SK-N-MC (cell line): ENCODE measurements at regions not wholly inside any gene's neighbourhood (a gene's known extent, or its start where the extent isn't known, plus 50 kb on each side); places are given as distances from the start of the nearest gene placed in this dataset.

ENCODE experiments used
- DNase-seq: peaks from one replicate; pipeline ENCODE4 v3.0.0-alpha.2; 2011; ENCODE audit warnings: low read depth, low spot score
- H3K27ac ChIP-seq: fragments of 200-600 bp; sonication (generic); 2 replicates; pipeline ENCODE4 v1.5.1; 2016; ENCODE audit warnings: mixed run types
- H3K36me3 ChIP-seq: fragments of 200-600 bp; sonication (generic); 2 replicates; pipeline ENCODE4 v1.6.1; 2017; ENCODE audit warnings: antibody characterized with exemption, low read length, mixed read lengths; ENCODE audit not compliant: insufficient read depth
- H3K4me3 ChIP-seq: fragments of 200-600 bp; sonication (generic); 2 replicates; pipeline ENCODE4 v1.5.1; 2016
- H3K9ac ChIP-seq: fragments of 200-600 bp; sonication (generic); 2 replicates; pipeline ENCODE4 v1.8.0; 2017; ENCODE audit warnings: mixed run types, mixed read lengths; ENCODE audit not compliant: insufficient read length
- H3K9me3 ChIP-seq: fragments of 200-600 bp; sonication (generic); 2 replicates; pipeline ENCODE4 v1.6.1; 2017; ENCODE audit warnings: low read depth, mild to moderate bottlenecking, antibody characterized with exemption, low read length, moderate library complexity, mixed read lengths
- EZH2 ChIP-seq: fragments of 200-600 bp; sonication (generic); IDR thresholded peaks from one replicate; pipeline ENCODE4 v1.6.1; 2017; ENCODE audit warnings: antibody characterized with exemption
- FOXP2 ChIP-seq: optimal IDR thresholded peaks from 2 replicates; pipeline ENCODE3; 2011; ENCODE audit warnings: mild to moderate bottlenecking, moderate library complexity; ENCODE audit not compliant: insufficient read depth; ENCODE audit errors: extremely low read length, control extremely low read depth
- POLR2AphosphoS5 ChIP-seq: IDR thresholded peaks from 2 replicates; pipeline ENCODE4 v1.6.1; 2012; ENCODE audit warnings: mild to moderate bottlenecking, low read depth, low read length, borderline replicate concordance

- H3K9ac ChIP-seq: no peak overlapping the region
- DNase-seq: no peak
- no peak for TF ChIP-seq FOXP2
- TF ChIP-seq EZH2: no peak
- TF ChIP-seq POLR2AphosphoS5: no peak
- no peak overlapping the region for H3K27ac ChIP-seq
- no peaks in the 10 kb centered on the region for H3K36me3 ChIP-seq
- H3K4me3 ChIP-seq: no peak overlapping the region
- H3K9me3 ChIP-seq: no peaks in the 10 kb centered on the region
Observed at GRCh38 chr3:157961665-157962064, 144.6 kb downstream of the SHOX2 start.

GRCh38 chr3:157958457-157958856 lies 147.8 kb downstream of the SHOX2 start:
- Histone ChIP-seq H3K4me3 (no peak overlapping the region), H3K9me3 (no peaks in the 10 kb centered on the region), H3K27ac (no peak overlapping the region), H3K36me3 (no peaks in the 10 kb centered on the region), H3K9ac (no peak overlapping the region)
- no peak for DNase-seq
- TF ChIP-seq FOXP2 (no peak), POLR2AphosphoS5 (no peak), EZH2 (no peak)

GRCh38 chr3:157956850-157957249 lies 149.4 kb downstream of the SHOX2 start:
- no peak overlapping the region for H3K9ac ChIP-seq
- H3K9me3 ChIP-seq: no peaks in the 10 kb centered on the region
- H3K4me3 ChIP-seq: no peak overlapping the region
- no peak for TF ChIP-seq POLR2AphosphoS5
- no peak for TF ChIP-seq FOXP2
- TF ChIP-seq EZH2: no peak
- H3K27ac ChIP-seq: no peak overlapping the region
- H3K36me3 ChIP-seq: no peaks in the 10 kb centered on the region
- DNase-seq: no peak

- DNase-seq: no peak
- TF ChIP-seq EZH2: no peak
- no peak for TF ChIP-seq FOXP2
- no peak for TF ChIP-seq POLR2AphosphoS5
- no peak overlapping the region for H3K9ac ChIP-seq
- no peaks in the 10 kb centered on the region for H3K36me3 ChIP-seq
- no peaks in the 10 kb centered on the region for H3K9me3 ChIP-seq
- H3K27ac ChIP-seq: no peak overlapping the region
- H3K4me3 ChIP-seq: no peak overlapping the region
Observed at GRCh38 chr3:157956176-157956575, 150.0 kb downstream of the SHOX2 start.

- Histone ChIP-seq H3K9me3 (no peaks in the 10 kb centered on the region), H3K27ac (no peak overlapping the region), H3K36me3 (no peaks in the 10 kb centered on the region), H3K9ac (no peak overlapping the region), H3K4me3 (no peak overlapping the region)
- no peak for DNase-seq
- TF ChIP-seq FOXP2: no peak
- TF ChIP-seq POLR2AphosphoS5: no peak
- no peak for TF ChIP-seq EZH2
Observed at GRCh38 chr3:157953565-157953964, 152.7 kb downstream of the SHOX2 start.

GRCh38 chr3:157948605-157949383 lies 157.4 kb downstream of the SHOX2 start:
- TF ChIP-seq FOXP2: no peak
- no peak for TF ChIP-seq POLR2AphosphoS5
- TF ChIP-seq EZH2: no peak
- H3K36me3 ChIP-seq: no peaks in the 10 kb centered on the region
- H3K27ac ChIP-seq: no peak overlapping the region
- no peak overlapping the region for H3K9ac ChIP-seq
- no peaks in the 10 kb centered on the region for H3K9me3 ChIP-seq
- H3K4me3 ChIP-seq: no peak overlapping the region
- DNase-seq: no peak

GRCh38 chr3:157939166-157939565 lies 167.1 kb downstream of the SHOX2 start:
- TF ChIP-seq FOXP2 (no peak), POLR2AphosphoS5 (no peak)

GRCh38 chr3:157938154-157938779 lies 168.0 kb downstream of the SHOX2 start:
- TF ChIP-seq FOXP2: no peak
- no peak for TF ChIP-seq EZH2
- TF ChIP-seq POLR2AphosphoS5: no peak
- H3K4me3 ChIP-seq: no peak overlapping the region
- H3K9me3 ChIP-seq: no peaks in the 10 kb centered on the region
- no peak overlapping the region for H3K9ac ChIP-seq
- H3K36me3 ChIP-seq: no peaks in the 10 kb centered on the region
- no peak for DNase-seq
- no peak overlapping the region for H3K27ac ChIP-seq

More at GRCh38 chr3:157939166-157939565, 167.1 kb downstream of the SHOX2 start:
- no peak overlapping the region for H3K9ac ChIP-seq
- H3K4me3 ChIP-seq: no peak overlapping the region
- H3K27ac ChIP-seq: no peak overlapping the region
- no peaks in the 10 kb centered on the region for H3K36me3 ChIP-seq
- no peak for DNase-seq
- no peaks in the 10 kb centered on the region for H3K9me3 ChIP-seq

- no peaks in the 10 kb centered on the region for H3K9me3 ChIP-seq
- no peak for DNase-seq
- no peak overlapping the region for H3K27ac ChIP-seq
- no peak overlapping the region for H3K9ac ChIP-seq
- TF ChIP-seq EZH2: no peak
- no peak for TF ChIP-seq POLR2AphosphoS5
- TF ChIP-seq FOXP2: no peak
- H3K36me3 ChIP-seq: no peaks in the 10 kb centered on the region
- no peak overlapping the region for H3K4me3 ChIP-seq
Observed at GRCh38 chr3:157931517-157931916, 174.7 kb downstream of the SHOX2 start.
